HG03095 (cell line): ENCODE measurements at regions not wholly inside any gene's neighbourhood (a gene's known extent, or its start where the extent isn't known, plus 50 kb on each side); places are given as distances from the start of the nearest gene placed in this dataset.
"Not testable (repeated sequence)": the region's sequence is repeated elsewhere in the genome, so short reads cannot be mapped to it uniquely, and the experiment has no call there.

Experiments
- ATAC-seq: cut with Tn5 transposase; IDR thresholded peaks from one replicate; pipeline ENCODE4 v1.9.1; 2021; ENCODE audit warnings: moderate library complexity; ENCODE audit not compliant: unreplicated experiment

DNA sequence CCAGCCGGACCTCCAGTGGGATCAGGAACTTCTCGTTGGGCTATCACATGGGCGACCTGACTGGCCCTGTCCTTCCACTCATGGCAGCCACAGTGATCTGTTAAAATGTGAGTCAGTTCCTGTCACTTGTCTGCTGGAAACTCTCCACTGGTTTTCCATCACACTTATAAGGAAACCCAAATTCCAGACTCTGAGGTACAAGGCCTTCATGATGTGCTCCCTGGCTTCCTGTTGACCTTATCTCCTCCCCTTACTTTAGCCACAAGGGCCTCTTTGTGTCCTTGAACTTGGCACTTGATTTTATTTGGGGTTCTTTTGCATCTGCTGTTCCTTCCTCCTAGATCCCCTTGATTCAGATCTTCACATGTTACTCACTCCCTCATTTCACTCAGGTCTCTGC, 96.8 kb downstream of the TENT5C start:
- ATAC-seq, result no peak

DNA sequence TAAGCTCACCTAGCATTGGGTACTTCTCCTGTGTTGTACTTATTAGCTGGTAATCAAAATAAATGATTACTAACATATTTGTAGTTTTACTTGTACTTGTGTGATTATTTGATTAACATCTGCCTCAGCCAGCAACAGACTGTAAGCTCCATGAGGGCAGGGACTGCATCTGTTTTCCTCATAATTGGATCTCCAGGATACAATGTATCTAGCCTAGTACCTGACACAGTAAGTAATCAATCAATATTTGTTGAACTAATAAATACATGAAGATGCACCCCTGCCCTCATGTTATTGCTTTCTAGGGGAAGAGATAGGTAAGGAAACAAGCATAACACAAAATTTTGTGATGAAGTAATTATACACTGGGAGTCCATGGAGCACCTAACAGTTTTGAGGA, 101.5 kb downstream of the TENT5C start:
- no peak for ATAC-seq

GRCh38 chr1:117708323-117709248, 102.7 kb downstream of the TENT5C start:
- no peak for ATAC-seq

- ATAC-seq, result no peak
Measured at GRCh38 chr1:117709249-117709691, 103.4 kb downstream of the TENT5C start.

- ATAC-seq, result no peak
Measured at GRCh38 chr1:117710710-117711109, 104.9 kb downstream of the TENT5C start.

GRCh38 chr1:117712621-117713020, 106.8 kb downstream of the TENT5C start:
- no peak for ATAC-seq

GRCh38 chr1:117714546-117714945, 108.7 kb downstream of the TENT5C start:
- ATAC-seq, result no peak

DNA sequence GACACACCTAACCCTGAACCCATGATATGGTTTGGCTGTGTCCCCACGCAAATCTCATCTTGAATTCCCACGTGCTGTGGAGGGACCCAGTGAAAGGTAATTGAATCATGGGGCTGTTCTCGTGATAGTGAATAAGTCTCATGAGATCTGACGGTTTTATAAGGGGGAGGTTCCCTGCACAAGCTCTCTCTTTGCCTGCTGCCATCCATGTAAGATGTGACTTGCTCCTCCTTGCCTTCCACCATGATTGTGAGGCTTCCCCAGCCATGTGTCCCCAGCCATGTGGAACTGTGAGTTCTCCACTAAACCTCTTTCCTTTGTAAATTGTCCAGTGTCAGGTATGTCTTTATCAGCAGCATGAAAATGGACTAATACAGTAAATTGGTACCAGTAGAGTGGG, 110.2 kb downstream of the TENT5C start:
- ATAC-seq, result not testable (repeated sequence)

- not testable (repeated sequence) for ATAC-seq
Measured at GRCh38 chr1:117717980-117718379, 112.1 kb downstream of the TENT5C start.

DNA sequence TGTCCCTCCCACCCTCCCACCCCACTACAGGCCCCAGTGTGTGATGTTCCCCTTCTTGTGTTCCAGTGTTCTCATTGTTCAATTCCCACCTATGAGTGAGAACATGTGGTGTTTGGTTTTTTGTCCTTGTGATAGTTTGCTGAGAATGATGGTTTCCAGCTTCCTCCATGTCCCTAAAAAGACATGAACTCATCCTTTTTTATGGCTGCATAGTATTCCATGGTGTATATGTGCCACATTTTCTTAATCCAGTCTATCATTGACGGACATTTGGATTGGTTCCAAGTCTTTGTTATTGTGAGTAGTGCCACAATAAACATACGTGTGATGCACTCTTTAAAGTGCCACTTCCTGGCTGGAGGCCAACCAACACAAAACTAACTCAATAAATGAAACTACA, 112.7 kb downstream of the TENT5C start:
- ATAC-seq, result not testable (repeated sequence)

GRCh38 chr1:117719004-117719403, 113.2 kb downstream of the TENT5C start:
- ATAC-seq, result no peak

GRCh38 chr1:117732065-117732797, 126.4 kb downstream of the TENT5C start:
- ATAC-seq, result no peak

DNA sequence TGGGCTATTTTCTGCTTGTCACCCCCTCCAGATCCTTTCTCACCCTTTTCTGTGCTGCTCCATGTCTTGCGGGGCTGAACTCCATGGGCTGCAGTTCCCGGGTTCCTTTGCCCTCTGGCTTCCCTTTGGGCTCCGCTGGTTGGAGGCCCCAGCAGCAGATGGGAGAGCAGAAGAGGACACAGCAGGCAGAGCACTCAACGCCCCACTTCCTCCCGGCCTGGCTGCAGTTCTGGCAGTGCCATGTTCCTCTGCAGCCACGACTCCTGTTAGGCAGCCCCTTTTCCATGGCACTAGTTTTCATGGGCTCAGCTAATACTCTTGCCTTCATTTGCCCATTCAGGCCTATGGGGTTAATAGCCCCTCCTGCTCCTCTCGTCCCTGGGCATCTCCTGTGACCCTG, 127.1 kb downstream of the TENT5C start:
- ATAC-seq, result no peak

DNA sequence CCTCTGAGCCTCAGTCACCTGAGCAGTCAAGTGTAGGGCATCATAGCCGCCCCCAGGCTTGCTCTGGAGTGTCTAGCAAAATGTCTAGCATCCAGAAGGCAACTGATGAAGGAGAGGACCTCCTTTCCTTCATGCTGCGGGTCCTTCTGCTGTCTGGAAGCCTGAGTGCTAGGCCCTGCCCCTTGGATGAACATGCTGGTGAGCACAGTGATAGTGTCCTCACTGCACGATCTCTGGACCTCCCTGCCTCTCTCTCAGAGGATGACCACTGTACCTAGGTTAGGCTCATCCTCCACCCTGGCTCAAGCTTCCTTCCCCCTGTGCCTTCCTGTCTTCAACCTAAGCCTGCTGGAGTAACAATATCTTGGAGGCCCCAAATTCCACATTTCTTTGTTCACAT, 128.6 kb downstream of the TENT5C start:
- ATAC-seq, result no peak

DNA sequence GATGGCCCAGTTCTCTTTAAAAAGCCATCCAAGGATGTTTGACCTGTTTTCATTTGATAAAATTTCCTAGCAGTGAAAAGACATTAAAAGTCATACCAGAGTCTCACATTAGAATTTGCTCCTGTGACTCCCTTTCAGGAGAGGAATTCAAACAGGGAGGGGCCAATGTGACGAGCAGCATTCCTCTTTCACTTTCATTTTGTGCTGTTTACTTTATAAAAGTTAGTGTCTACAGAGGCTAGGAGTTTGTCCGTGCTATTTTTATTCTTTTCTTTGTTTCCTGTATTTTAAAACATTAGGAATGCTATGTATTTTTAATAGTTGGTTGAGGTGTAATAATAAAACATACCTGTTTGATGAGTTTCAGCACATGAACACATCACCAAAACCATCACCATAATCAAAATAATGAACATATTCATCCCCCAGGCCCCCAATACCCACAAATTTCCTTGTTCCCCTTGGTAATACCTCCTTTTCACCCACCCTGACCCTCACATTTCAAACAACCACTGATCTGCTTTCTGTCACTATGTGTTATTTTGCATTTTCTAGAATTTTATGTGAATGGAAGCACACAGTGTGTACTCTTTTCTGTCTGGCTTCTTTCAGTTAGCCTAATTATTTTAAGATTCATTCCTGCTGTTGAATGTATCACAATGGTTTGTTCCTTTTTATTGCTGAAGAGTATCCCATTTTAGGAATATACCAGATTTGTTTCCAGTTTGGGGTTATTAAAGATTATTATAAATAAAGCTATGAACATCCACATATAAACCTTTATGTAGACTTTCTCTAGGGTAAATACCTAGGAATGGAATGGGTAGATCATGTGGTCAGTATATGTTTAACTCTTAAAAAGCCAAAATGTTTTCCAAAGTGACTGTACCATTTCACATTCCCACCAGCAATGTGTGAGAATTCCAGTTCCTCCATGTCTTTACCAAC, 129.5 kb downstream of the TENT5C start:
- ATAC-seq, result peak; percentile 57

DNA sequence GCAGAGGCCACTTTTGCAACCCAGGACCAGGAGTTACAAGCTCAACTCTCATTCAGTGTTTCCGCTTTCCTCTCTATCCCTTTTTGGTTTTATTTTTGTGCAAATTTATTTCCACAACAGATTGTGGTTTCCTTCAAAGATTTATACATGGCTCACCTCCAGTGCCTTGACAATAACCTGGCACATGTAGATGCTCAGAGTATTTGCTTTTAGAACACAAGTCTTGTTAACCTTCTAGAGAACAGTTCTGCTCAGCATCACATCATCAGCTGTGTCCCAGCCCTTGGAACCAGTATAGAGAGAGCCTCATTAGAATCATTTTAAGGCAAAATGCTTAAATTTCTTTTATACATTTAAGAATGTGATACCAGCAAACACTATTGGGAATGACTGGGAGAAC, 133.7 kb downstream of the TENT5C start:
- ATAC-seq, result no peak

DNA sequence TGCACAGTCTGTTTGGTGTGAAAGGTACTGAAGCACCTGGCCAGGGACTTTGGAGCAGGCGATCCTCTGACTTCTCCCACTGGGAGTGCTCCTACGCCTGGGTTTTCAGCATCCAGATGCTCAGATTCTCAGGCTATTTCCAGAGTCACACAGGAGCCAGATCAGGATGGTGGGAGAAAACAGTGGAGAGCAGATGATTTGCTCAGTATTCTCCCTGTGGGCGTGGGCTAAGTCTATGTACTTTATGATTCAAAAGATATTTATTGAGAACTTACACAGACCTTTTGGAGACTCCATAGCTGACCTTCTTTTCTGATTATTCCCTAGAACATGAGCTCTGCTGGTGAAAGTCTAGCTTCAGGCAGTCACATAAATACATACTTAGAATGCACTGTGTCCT, 134.6 kb downstream of the TENT5C start:
- no peak for ATAC-seq

DNA sequence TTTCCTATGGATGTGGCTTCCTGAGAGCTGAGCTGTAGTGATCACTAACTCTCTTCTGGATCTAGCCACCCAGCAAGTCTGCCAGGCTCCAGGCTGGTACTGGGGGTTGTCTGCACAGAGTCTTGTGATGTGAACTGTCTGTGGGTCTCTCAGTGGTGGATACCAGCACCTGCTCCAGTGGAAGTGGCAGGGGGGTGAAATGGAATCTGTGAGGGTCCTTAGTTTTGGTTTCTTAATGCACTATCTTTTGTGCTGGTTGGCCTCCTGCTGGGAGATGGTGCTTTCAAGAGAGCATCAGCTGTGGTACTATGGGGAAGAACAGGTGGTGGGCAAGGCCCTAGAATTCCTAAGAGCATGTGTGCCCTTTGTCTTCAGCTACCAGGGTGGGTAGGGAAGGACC, 140.7 kb downstream of the TENT5C start:
- not testable (repeated sequence) for ATAC-seq

GRCh38 chr1:117747605-117748004, 141.8 kb downstream of the TENT5C start:
- no peak for ATAC-seq

DNA sequence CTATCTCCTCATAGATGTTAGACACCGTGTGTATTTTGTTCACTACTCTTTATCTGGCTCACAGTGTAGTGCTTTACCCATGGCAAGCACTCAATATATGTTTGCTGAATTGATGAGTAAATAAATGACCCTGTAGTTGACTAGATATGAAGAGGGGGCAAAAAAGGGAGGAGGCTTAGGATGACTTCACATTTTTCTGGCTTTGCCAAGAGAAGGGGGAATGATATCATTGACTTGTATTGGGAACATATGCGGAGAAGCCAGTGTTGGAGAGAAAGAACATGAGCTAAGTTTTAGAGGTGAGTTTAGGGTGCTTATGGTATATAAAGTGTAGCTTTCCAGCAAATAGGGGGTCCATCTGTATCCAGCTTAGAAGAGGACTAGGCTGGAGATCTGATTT, 145.5 kb downstream of the TENT5C start:
- ATAC-seq, result no peak

DNA sequence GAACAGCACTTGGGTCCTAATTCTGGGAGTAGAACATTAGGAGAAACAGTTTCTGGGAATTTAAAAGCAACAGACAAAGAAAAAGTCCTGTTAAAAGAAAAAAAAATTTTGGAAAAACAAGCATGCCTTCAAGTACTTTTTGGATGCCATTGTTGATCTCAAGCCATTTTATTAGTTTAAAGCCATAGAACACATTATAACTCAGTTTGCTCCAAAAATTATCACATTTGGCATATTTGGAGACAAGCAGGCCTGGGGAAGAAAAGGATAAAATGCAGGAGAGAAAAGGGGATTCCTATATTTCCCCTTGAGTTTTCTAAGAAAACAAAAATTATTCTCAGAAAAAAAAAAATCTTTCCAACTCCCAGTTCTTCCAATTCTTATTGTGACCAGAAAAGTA, 146.8 kb downstream of the TENT5C start:
- ATAC-seq, result no peak
